Body of pancreas (tissue), 4 donors: ENCODE measurements at regions not wholly inside any gene's neighbourhood (a gene's known extent, or its start where the extent isn't known, plus 50 kb on each side); places are given as distances from the start of the nearest gene placed in this dataset.

Experiments
- ATAC-seq: fragments of 150-250 bp; one replicate; pipeline ENCODE4 v1.9.1; 2016
- DNase-seq, 4 donors: peaks; one replicate each; pipeline ENCODE4 v3.0.0-alpha.2; 2019
- H3K27ac ChIP-seq, 4 donors: fragments of 200-600 bp; sonication (generic); 1 replicate in 3 of 4; 2 replicates in 1 of 4; pipeline versions ENCODE4 v1.5.1 to v1.6.1; 2016 to 2019; ENCODE audit warnings: mild to moderate bottlenecking in 1 of 4, mixed read lengths in 1 of 4, moderate library complexity in 1 of 4
- H3K27me3 ChIP-seq, 2 donors: fragments of 200-600 bp; sonication (generic); one replicate each; pipeline ENCODE4 v1.6.0; 2016; ENCODE audit warnings: mild to moderate bottlenecking in 1 of 2
- H3K36me3 ChIP-seq, 2 donors: fragments of 200-600 bp; sonication (generic); replicated peaks in 1 of 2; 2 replicates each; pipeline ENCODE4 v1.5.1; 2016; ENCODE audit warnings: low read depth in 2 of 2; ENCODE audit not compliant: insufficient read depth in 1 of 2
- H3K4me1 ChIP-seq: fragments of 200-600 bp; sonication (generic); one replicate; pipeline ENCODE4 v1.6.0; 2016
- H3K4me3 ChIP-seq, 2 donors: fragments of 200-600 bp; sonication (generic); 1 replicate in 1 of 2; 2 replicates in 1 of 2; pipeline ENCODE4 v1.5.1; 2016 to 2019
- H3K9me3 ChIP-seq, 3 donors: fragments of 200-600 bp; sonication (generic); 1 replicate in 2 of 3; 2 replicates in 1 of 3; pipeline ENCODE4 v1.5.1; 2016
- CTCF ChIP-seq, 7 experiments: fragments of 450-650 bp in 4 of 7; fragments of 200-600 bp in 3 of 7; sonication (generic) in 3 of 7; IDR thresholded peaks; one replicate each; pipeline ENCODE4 v1.5.1; 2016 to 2019; ENCODE audit warnings: antibody characterized with exemption in 7 of 7
- POLR2A ChIP-seq, 3 donors: fragments of 450-650 bp; IDR thresholded peaks; one replicate each; pipeline ENCODE4 v1.6.1; 2016; ENCODE audit warnings: antibody characterized with exemption in 3 of 3, mild to moderate bottlenecking in 2 of 3
- WGBS, 2 donors: methylation state at CpG; one replicate each; pipeline ENCODE4 v1.1.5; 2017; 5-methylcytosine and 5-hydroxymethylcytosine counted together
- intact Hi-C: fragments of 100-400 bp; cut with DNase I; formaldehyde crosslinking; loops from one replicate; pipeline ENCODE4 v1.15.1; 2023

- no peaks in the 10 kb centered on the region for H3K4me1 ChIP-seq
- no peaks in the 10 kb centered on the region for H3K36me3 ChIP-seq
- no peak for DNase-seq
- intact Hi-C loops = no loop called here
- H3K27ac ChIP-seq = no peak overlapping the region
- no peaks in the 10 kb centered on the region for H3K9me3 ChIP-seq
- no peak overlapping the region for H3K4me3 ChIP-seq
- 65 to 90% methylated on average over 2 of the region's 2 CpGs for WGBS, 2 donors
- H3K27me3 ChIP-seq = no peaks in the 10 kb centered on the region
- TF ChIP-seq POLR2A (IDR thresholded peaks at IDR 0.05) (no peak), CTCF (IDR thresholded peaks at IDR 0.05) (no peak)
- no peak for ATAC-seq
Observed at GRCh38 chr3:40848421-40848820, 323.7 kb downstream of the ZNF621 start.

- no peak for DNase-seq
- 61 to 76% methylated on average over 4 of the region's 4 CpGs for WGBS, 2 donors
Observed at GRCh38 chr3:40850861-40851260, 326.1 kb downstream of the ZNF621 start.

GRCh38 chr3:40851836-40852235, 327.1 kb downstream of the ZNF621 start:
- Histone ChIP-seq H3K36me3 (no peaks in the 10 kb centered on the region), H3K27ac (no peak overlapping the region), H3K4me3 (no peak overlapping the region), H3K27me3 (no peaks in the 10 kb centered on the region), H3K9me3 (no peaks in the 10 kb centered on the region), H3K4me1 (no peaks in the 10 kb centered on the region)
- intact Hi-C loops = no loop called here
- ATAC-seq (no peak), DNase-seq (no peak)
- TF ChIP-seq CTCF (IDR thresholded peaks at IDR 0.05) = no peak
- TF ChIP-seq POLR2A (IDR thresholded peaks at IDR 0.05) = no peak
- WGBS, 2 donors = 88 to 96% methylated on average over 3 of the region's 3 CpGs

More at GRCh38 chr3:40850861-40851260, 326.1 kb downstream of the ZNF621 start:
- no peaks in the 10 kb centered on the region for H3K9me3 ChIP-seq
- H3K27ac ChIP-seq = no peak overlapping the region
- H3K4me3 ChIP-seq = no peak overlapping the region
- intact Hi-C loops = no loop called here
- H3K27me3 ChIP-seq = no peaks in the 10 kb centered on the region
- no peaks in the 10 kb centered on the region for H3K36me3 ChIP-seq
- no peak for TF ChIP-seq CTCF (IDR thresholded peaks at IDR 0.05)
- TF ChIP-seq POLR2A (IDR thresholded peaks at IDR 0.05) = no peak
- no peaks in the 10 kb centered on the region for H3K4me1 ChIP-seq
- ATAC-seq = no peak

GRCh38 chr3:40852712-40853111, 328.0 kb downstream of the ZNF621 start:
- no peaks in the 10 kb centered on the region for H3K9me3 ChIP-seq
- intact Hi-C loops = no loop called here
- no peak overlapping the region for H3K27ac ChIP-seq
- TF ChIP-seq POLR2A (IDR thresholded peaks at IDR 0.05) (no peak), CTCF (IDR thresholded peaks at IDR 0.05) (no peak)
- no peaks in the 10 kb centered on the region for H3K27me3 ChIP-seq
- WGBS, 2 donors = 87 to 94% methylated on average over 2 of the region's 2 CpGs
- no peaks in the 10 kb centered on the region for H3K36me3 ChIP-seq
- H3K4me1 ChIP-seq = no peaks in the 10 kb centered on the region
- ATAC-seq = no peak
- no peak for DNase-seq
- no peak overlapping the region for H3K4me3 ChIP-seq

GRCh38 chr3:40853474-40853873, 328.7 kb downstream of the ZNF621 start:
- no peak for ATAC-seq
- intact Hi-C loops = no loop called here

More at GRCh38 chr3:40853474-40853873, 328.7 kb downstream of the ZNF621 start:
- Histone ChIP-seq H3K4me3 (no peak overlapping the region), H3K4me1 (no peaks in the 10 kb centered on the region), H3K36me3 (no peaks in the 10 kb centered on the region), H3K27me3 (no peaks in the 10 kb centered on the region), H3K27ac (no peak overlapping the region), H3K9me3 (no peaks in the 10 kb centered on the region)
- no peak for DNase-seq
- TF ChIP-seq POLR2A (IDR thresholded peaks at IDR 0.05) = no peak
- 88 to 91% methylated on average over 4 of the region's 4 CpGs for WGBS, 2 donors
